ENCODE measurements at regions not wholly inside any gene's neighbourhood (a gene's known extent, or its start where the extent isn't known, plus 50 kb on each side); places are given as distances from the start of the nearest gene placed in this dataset.

- H4K8ac ChIP-seq (ENCODE audit: low read depth, low read length) = no peak overlapping the region
- no peak overlapping the region for H2BK120ac ChIP-seq (ENCODE audit: insufficient read depth, low read length, poor library complexity)
- DNase-seq = no peak
- H3K9ac ChIP-seq (ENCODE audit: low read length) = no peak overlapping the region
- H3K36me3 ChIP-seq (ENCODE audit: control insufficient read depth in 1 of 2, insufficient read depth in 2 of 2, low read length in 2 of 2) = no peaks in the 10 kb centered on the region
- no peaks in the 10 kb centered on the region for H3K4me1 ChIP-seq (ENCODE audit: control insufficient read depth in 1 of 2, insufficient read depth in 2 of 2, low read length in 2 of 2)
- no peak overlapping the region for H2BK12ac ChIP-seq (ENCODE audit: low read length)
- no peaks in the 10 kb centered on the region for H3K79me1 ChIP-seq (ENCODE audit: low read length)
- no peak overlapping the region for H3K4ac ChIP-seq (ENCODE audit: low read depth, low read length)
- no peak overlapping the region for H4K91ac ChIP-seq (ENCODE audit: low read depth, low read length)
- H2AFZ ChIP-seq (ENCODE audit: insufficient read depth, low read length, poor library complexity) = no peak overlapping the region
- no peaks in the 10 kb centered on the region for H3K79me2 ChIP-seq (ENCODE audit: control insufficient read depth, insufficient read depth, low read length, poor library complexity)
- H4K12ac ChIP-seq (ENCODE audit: low read depth, low read length) = no peak overlapping the region
- no peak overlapping the region for H2BK5ac ChIP-seq (ENCODE audit: low read depth, low read length, poor library complexity)
- H3K18ac ChIP-seq (ENCODE audit: low read length) = no peak overlapping the region
- WGBS (ENCODE audit: extremely low coverage, insufficient coverage, insufficient read length) = no CpG with 5 or more reads among the region's 1 CpG
- no peak overlapping the region for H3K4me2 ChIP-seq (ENCODE audit: low read length)
- H3K23ac ChIP-seq (ENCODE audit: low read length) = no peak overlapping the region
- no peak overlapping the region for H3K4me3 ChIP-seq (ENCODE audit: low read depth, low read length)
- no peaks in the 10 kb centered on the region for H3K27me3 ChIP-seq (ENCODE audit: insufficient read depth, low read length)
- no peaks in the 10 kb centered on the region for H3K9me3 ChIP-seq (ENCODE audit: insufficient read depth, low read depth, low read length)
- H3K27ac ChIP-seq (ENCODE audit: low read depth, low read length) = no peak overlapping the region
- H3K14ac ChIP-seq (ENCODE audit: low read length) = no peak overlapping the region
- H2AK5ac ChIP-seq (ENCODE audit: low read length) = no peak overlapping the region
Measured at GRCh38 chr7:20521243-20521642, 94.2 kb upstream of the ABCB5 start.

GRCh38 chr7:20529260-20529659 lies 86.2 kb upstream of the ABCB5 start:
- H3K79me1 ChIP-seq (ENCODE audit: low read length) = no peaks in the 10 kb centered on the region

GRCh38 chr7:20532890-20533289 lies 82.6 kb upstream of the ABCB5 start:
- no peak overlapping the region for H3K14ac ChIP-seq (ENCODE audit: low read length)
- no peaks in the 10 kb centered on the region for H3K27me3 ChIP-seq (ENCODE audit: insufficient read depth, low read length)
- H3K4me1 ChIP-seq (ENCODE audit: control insufficient read depth in 1 of 2, insufficient read depth in 2 of 2, low read length in 2 of 2) = no peaks in the 10 kb centered on the region
- no peak overlapping the region for H3K27ac ChIP-seq (ENCODE audit: low read depth, low read length)
- H4K12ac ChIP-seq (ENCODE audit: low read depth, low read length) = no peak overlapping the region
- H3K79me1 ChIP-seq (ENCODE audit: low read length) = no peaks in the 10 kb centered on the region
- H3K18ac ChIP-seq (ENCODE audit: low read length) = no peak overlapping the region
- H3K4me2 ChIP-seq (ENCODE audit: low read length) = no peak overlapping the region
- WGBS (ENCODE audit: extremely low coverage, insufficient coverage, insufficient read length) = no CpG with 5 or more reads among the region's 5 CpGs
- H2AFZ ChIP-seq (ENCODE audit: insufficient read depth, low read length, poor library complexity) = no peak overlapping the region
- no peak for DNase-seq
- no peak overlapping the region for H4K8ac ChIP-seq (ENCODE audit: low read depth, low read length)
- no peak overlapping the region for H2BK120ac ChIP-seq (ENCODE audit: insufficient read depth, low read length, poor library complexity)
- H4K91ac ChIP-seq (ENCODE audit: low read depth, low read length) = no peak overlapping the region
- no peak overlapping the region for H3K4ac ChIP-seq (ENCODE audit: low read depth, low read length)
- no peaks in the 10 kb centered on the region for H3K79me2 ChIP-seq (ENCODE audit: control insufficient read depth, insufficient read depth, low read length, poor library complexity)
- H3K36me3 ChIP-seq (ENCODE audit: control insufficient read depth in 1 of 2, insufficient read depth in 2 of 2, low read length in 2 of 2) = no peaks in the 10 kb centered on the region
- H3K9me3 ChIP-seq (ENCODE audit: insufficient read depth, low read depth, low read length) = peaks cover 2% of the 10 kb centered on the region
- no peak overlapping the region for H3K9ac ChIP-seq (ENCODE audit: low read length)
- no peak overlapping the region for H2AK5ac ChIP-seq (ENCODE audit: low read length)
- no peak overlapping the region for H3K23ac ChIP-seq (ENCODE audit: low read length)
- H2BK12ac ChIP-seq (ENCODE audit: low read length) = no peak overlapping the region
- H2BK5ac ChIP-seq (ENCODE audit: low read depth, low read length, poor library complexity) = no peak overlapping the region
- no peak overlapping the region for H3K4me3 ChIP-seq (ENCODE audit: low read depth, low read length)

More at GRCh38 chr7:20529260-20529659, 86.2 kb upstream of the ABCB5 start:
- no peaks in the 10 kb centered on the region for H3K79me2 ChIP-seq (ENCODE audit: control insufficient read depth, insufficient read depth, low read length, poor library complexity)
- H4K91ac ChIP-seq (ENCODE audit: low read depth, low read length) = no peak overlapping the region
- H2BK120ac ChIP-seq (ENCODE audit: insufficient read depth, low read length, poor library complexity) = no peak overlapping the region
- H3K14ac ChIP-seq (ENCODE audit: low read length) = no peak overlapping the region
- no peaks in the 10 kb centered on the region for H3K27me3 ChIP-seq (ENCODE audit: insufficient read depth, low read length)
- H3K23ac ChIP-seq (ENCODE audit: low read length) = no peak overlapping the region
- H2BK5ac ChIP-seq (ENCODE audit: low read depth, low read length, poor library complexity) = no peak overlapping the region
- H3K9ac ChIP-seq (ENCODE audit: low read length) = no peak overlapping the region
- peaks cover 2% of the 10 kb centered on the region for H3K9me3 ChIP-seq (ENCODE audit: insufficient read depth, low read depth, low read length)
- H2AFZ ChIP-seq (ENCODE audit: insufficient read depth, low read length, poor library complexity) = no peak overlapping the region
- no CpG with 5 or more reads among the region's 2 CpGs for WGBS (ENCODE audit: extremely low coverage, insufficient coverage, insufficient read length)
- DNase-seq = no peak
- no peak overlapping the region for H3K4me3 ChIP-seq (ENCODE audit: low read depth, low read length)
- no peak overlapping the region for H3K4me2 ChIP-seq (ENCODE audit: low read length)
- H2AK5ac ChIP-seq (ENCODE audit: low read length) = no peak overlapping the region
- no peak overlapping the region for H4K12ac ChIP-seq (ENCODE audit: low read depth, low read length)
- H3K4ac ChIP-seq (ENCODE audit: low read depth, low read length) = no peak overlapping the region
- no peak overlapping the region for H4K8ac ChIP-seq (ENCODE audit: low read depth, low read length)
- no peak overlapping the region for H2BK12ac ChIP-seq (ENCODE audit: low read length)
- H3K4me1 ChIP-seq (ENCODE audit: control insufficient read depth in 1 of 2, insufficient read depth in 2 of 2, low read length in 2 of 2) = no peaks in the 10 kb centered on the region
- H3K18ac ChIP-seq (ENCODE audit: low read length) = no peak overlapping the region
- H3K27ac ChIP-seq (ENCODE audit: low read depth, low read length) = no peak overlapping the region
- H3K36me3 ChIP-seq (ENCODE audit: control insufficient read depth in 1 of 2, insufficient read depth in 2 of 2, low read length in 2 of 2) = no peaks in the 10 kb centered on the region

- no peak overlapping the region for H3K4ac ChIP-seq (ENCODE audit: low read depth, low read length)
- no peak overlapping the region for H3K27ac ChIP-seq (ENCODE audit: low read depth, low read length)
- no peak overlapping the region for H3K4me3 ChIP-seq (ENCODE audit: low read depth, low read length)
- H3K23ac ChIP-seq (ENCODE audit: low read length) = no peak overlapping the region
- H4K12ac ChIP-seq (ENCODE audit: low read depth, low read length) = no peak overlapping the region
- H3K27me3 ChIP-seq (ENCODE audit: insufficient read depth, low read length) = no peaks in the 10 kb centered on the region
- no peak overlapping the region for H3K14ac ChIP-seq (ENCODE audit: low read length)
- H3K36me3 ChIP-seq (ENCODE audit: control insufficient read depth in 1 of 2, insufficient read depth in 2 of 2, low read length in 2 of 2) = no peaks in the 10 kb centered on the region
- DNase-seq = no peak
- no peak overlapping the region for H2AK5ac ChIP-seq (ENCODE audit: low read length)
- H3K18ac ChIP-seq (ENCODE audit: low read length) = no peak overlapping the region
- no peak overlapping the region for H3K4me2 ChIP-seq (ENCODE audit: low read length)
- no peak overlapping the region for H2BK120ac ChIP-seq (ENCODE audit: insufficient read depth, low read length, poor library complexity)
- H2BK5ac ChIP-seq (ENCODE audit: low read depth, low read length, poor library complexity) = no peak overlapping the region
- no peak overlapping the region for H3K9ac ChIP-seq (ENCODE audit: low read length)
- no peaks in the 10 kb centered on the region for H3K4me1 ChIP-seq (ENCODE audit: control insufficient read depth in 1 of 2, insufficient read depth in 2 of 2, low read length in 2 of 2)
- no peak overlapping the region for H2AFZ ChIP-seq (ENCODE audit: insufficient read depth, low read length, poor library complexity)
- no peaks in the 10 kb centered on the region for H3K9me3 ChIP-seq (ENCODE audit: insufficient read depth, low read depth, low read length)
- no peak overlapping the region for H4K8ac ChIP-seq (ENCODE audit: low read depth, low read length)
- H2BK12ac ChIP-seq (ENCODE audit: low read length) = no peak overlapping the region
- H3K79me2 ChIP-seq (ENCODE audit: control insufficient read depth, insufficient read depth, low read length, poor library complexity) = no peaks in the 10 kb centered on the region
- H4K91ac ChIP-seq (ENCODE audit: low read depth, low read length) = no peak overlapping the region
- H3K79me1 ChIP-seq (ENCODE audit: low read length) = no peaks in the 10 kb centered on the region
Measured at GRCh38 chr7:20534543-20534942, 80.9 kb upstream of the ABCB5 start.
